HG03060 (cell line): ENCODE measurements at regions not wholly inside any gene's neighbourhood (a gene's known extent, or its start where the extent isn't known, plus 50 kb on each side); places are given as distances from the start of the nearest gene placed in this dataset.
"Not testable (repeated sequence)": the region's sequence is repeated elsewhere in the genome, so short reads cannot be mapped to it uniquely, and the experiment has no call there.

ENCODE experiments used
- ATAC-seq: cut with Tn5 transposase; IDR thresholded peaks from one replicate; pipeline ENCODE4 v1.9.1; 2021; ENCODE audit warnings: low read depth, moderate number of reproducible peaks; ENCODE audit not compliant: unreplicated experiment

DNA sequence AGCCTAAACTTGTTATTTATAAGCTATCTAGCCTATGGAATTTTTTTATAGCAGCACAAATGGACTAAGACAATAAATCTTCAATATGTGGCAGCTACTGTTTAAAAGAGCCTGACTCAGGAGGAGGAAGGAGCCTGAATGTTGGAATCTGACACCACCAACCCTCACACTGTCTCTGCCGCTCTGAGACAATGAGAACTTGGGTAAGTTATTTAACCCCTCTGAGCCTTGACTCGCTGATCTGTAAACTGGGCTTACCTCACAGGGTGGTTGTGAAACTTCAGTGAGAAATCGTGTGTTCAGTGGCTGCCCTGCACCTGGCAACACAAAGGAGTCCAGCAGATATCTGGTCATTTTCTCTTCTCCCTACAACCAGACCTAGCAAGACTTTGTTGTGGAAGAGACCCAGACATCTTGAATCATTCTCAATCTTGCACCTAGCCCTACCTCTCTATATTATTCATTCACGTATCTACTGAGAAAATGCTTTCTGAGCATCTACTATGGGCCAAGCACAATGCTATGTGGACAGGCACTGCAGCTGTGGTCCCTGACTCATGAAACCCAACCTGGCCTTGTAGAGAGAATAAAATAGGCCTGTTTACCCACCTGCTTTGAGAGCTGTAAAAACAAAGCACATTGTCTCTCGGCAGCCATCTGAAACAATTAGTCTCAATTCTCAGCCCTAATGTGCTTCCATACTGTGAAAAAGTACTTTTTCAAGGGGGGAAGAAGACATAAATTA lies 81.9 kb upstream of the SLC25A36 start:
- ATAC-seq, result no peak

DNA sequence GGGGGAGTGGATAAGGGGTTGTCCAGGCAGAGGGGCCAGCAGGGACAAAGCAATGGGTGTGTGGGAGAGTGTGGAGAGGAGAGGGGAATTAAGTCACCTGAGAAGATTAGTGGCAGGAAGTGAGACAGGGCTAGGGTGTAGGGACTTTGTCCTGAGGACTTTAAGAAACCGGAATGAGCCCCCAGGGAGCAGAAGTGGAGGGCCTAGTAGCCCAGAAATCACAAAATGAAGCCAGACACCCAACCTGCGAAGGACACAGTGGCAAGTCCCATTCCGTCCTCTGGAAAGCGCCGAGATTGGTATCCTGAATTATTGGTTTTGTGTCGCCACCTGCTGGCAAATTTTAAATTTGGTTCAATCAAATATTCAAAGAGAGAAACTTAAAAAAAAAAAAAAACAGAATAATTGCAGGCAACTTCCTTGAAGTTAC lies 78.0 kb upstream of the SLC25A36 start:
- ATAC-seq, result no peak

DNA sequence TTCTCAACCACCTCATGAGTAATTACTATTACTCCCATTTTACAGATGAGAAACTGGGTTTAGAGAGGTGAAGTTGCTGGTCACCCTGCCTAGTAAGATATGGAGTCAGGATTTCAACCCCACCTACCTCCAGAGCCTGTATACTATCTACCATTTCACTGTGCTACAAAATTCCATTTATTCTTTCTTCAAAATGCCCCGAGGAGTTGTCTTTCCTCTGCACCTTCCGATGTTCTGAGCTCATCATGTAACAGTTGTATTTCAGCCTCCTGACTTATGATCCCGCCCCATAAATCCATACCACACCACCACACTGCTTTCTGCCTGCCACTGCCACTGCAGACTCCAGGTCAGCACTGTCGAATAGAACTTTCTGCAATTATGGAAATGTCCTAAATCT lies 71.3 kb upstream of the SLC25A36 start:
- no peak for ATAC-seq

DNA sequence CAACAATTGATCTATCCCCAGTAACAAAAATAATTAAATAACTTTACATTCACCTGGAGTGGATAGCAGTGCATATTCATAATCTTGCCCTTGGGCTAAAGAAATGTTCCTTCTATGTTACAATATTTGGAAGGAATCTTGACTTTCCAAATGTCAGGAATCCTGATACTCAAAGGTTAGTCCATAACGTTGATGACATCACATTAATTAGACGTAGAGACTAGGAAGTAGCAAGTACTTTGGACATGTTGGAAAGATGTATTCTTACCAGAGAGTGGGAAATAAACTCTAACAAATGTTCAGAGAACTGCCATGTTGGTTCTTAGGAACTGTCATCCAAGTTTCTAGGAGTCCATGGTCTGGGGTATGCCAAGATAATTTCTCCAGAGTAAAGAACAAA lies 70.6 kb upstream of the SLC25A36 start:
- no peak for ATAC-seq

DNA sequence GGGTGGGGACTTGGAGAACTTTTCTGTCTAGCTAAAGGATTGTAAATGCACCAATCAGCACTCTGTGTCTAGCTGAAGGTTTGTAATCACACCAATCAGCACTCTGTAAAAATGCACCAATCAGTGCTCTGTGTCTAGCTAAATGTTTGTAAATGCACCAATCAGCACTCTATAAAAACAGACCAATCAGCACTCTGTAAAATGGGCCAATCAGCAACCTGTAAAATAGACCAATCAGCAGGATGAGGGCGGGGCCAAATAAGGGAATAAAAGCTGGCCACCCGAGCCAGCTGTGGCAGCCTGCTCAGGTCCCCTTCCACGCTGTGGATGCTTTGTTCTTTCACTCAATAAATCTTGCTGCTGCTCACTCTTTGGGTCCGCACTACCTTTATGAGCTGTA lies 69.5 kb upstream of the SLC25A36 start:
- not testable (repeated sequence) for ATAC-seq

DNA sequence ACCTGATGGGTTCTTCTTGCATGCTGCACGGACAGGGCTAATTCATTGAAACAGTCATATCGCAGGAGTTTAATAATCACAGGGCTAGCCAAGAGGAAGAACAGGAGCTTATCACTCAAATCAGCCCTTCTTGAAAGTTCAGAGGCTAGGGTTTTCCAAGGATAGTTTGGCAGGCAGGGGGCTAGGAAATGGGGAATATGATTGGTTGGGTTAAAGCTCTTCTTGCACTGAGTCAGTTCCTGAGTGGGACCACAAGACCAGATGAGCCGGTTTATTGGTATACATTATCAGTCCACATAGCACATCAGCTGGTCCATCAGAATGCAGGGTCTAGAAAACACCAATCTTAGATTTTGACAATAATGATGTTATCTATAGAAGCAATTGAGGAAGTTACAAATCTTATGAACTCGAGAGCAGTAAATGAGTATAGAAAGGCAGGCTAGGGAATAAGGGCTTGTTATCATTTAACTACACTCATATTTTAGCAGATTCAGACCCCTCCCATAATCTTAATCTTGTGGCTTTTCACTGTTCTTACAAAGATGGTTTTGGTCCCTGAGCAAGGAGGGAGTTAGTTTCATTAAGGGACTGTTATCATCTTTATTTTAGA lies 58.1 kb upstream of the SLC25A36 start:
- ATAC-seq, result no peak

DNA sequence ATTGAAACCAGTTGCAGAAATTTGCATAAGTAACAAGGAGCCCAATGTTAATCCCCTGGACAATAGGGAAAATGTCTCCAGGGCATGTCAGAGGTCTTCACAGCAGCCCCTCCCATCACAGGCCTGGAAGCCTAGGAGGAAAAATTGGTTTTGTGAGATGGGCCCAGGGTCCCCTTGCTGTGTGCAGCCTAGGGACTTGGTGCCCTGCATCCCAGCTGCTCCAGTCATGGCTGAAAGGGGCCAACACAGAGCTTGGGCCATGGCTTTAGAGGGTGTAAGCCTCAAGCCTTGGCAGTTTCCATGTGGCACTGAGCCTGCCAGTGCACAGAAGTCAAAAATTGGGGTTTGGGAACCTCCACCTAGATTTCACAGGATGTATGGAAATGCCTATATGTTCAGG lies 55.9 kb upstream of the SLC25A36 start:
- ATAC-seq, result not testable (repeated sequence)
